Smooth muscle cell (in vitro differentiated cells): ENCODE measurements at regions not wholly inside any gene's neighbourhood (a gene's known extent, or its start where the extent isn't known, plus 50 kb on each side); places are given as distances from the start of the nearest gene placed in this dataset.

ENCODE experiments used
- DNase-seq: peaks from one replicate; lab custom pipeline; 2025; ENCODE audit not compliant: unreplicated experiment; lab: John Stamatoyannopoulos, UW
- H2AFZ ChIP-seq: fragments of 200-600 bp; sonication (generic); 2 replicates; pipeline ENCODE4 v1.6.0; 2016; ENCODE audit warnings: antibody characterized with exemption, low read depth, mild to moderate bottlenecking
- H3F3A ChIP-seq: fragments of 200-600 bp; sonication (generic); 2 replicates; pipeline ENCODE4 v1.6.0; 2017; ENCODE audit warnings: antibody characterized with exemption, low read depth
- H3K27ac ChIP-seq: fragments of 200-600 bp; sonication (generic); 2 replicates; pipeline ENCODE4 v1.5.1; 2016; ENCODE audit warnings: low read depth, mild to moderate bottlenecking
- H3K27me3 ChIP-seq: fragments of 200-600 bp; sonication (generic); 2 replicates; pipeline ENCODE4 v1.6.1; 2016; ENCODE audit warnings: low read depth, mild to moderate bottlenecking
- H3K36me3 ChIP-seq: fragments of 200-600 bp; sonication (generic); 2 replicates; pipeline ENCODE4 v1.5.1; 2016; ENCODE audit warnings: low read depth
- H3K4me1 ChIP-seq: fragments of 200-600 bp; sonication (generic); 2 replicates; pipeline ENCODE4 v1.5.1; 2016; ENCODE audit warnings: low read depth
- H3K4me2 ChIP-seq: fragments of 200-600 bp; sonication (generic); 2 replicates; pipeline ENCODE4 v1.6.0; 2016; ENCODE audit warnings: mild to moderate bottlenecking
- H3K4me3 ChIP-seq: fragments of 200-600 bp; sonication (generic); 2 replicates; pipeline ENCODE4 v1.5.1; 2016; ENCODE audit warnings: mild to moderate bottlenecking
- H3K79me2 ChIP-seq: fragments of 200-600 bp; sonication (generic); 2 replicates; pipeline ENCODE4 v1.6.0; 2016; ENCODE audit warnings: low read depth, mild to moderate bottlenecking
- H3K9ac ChIP-seq: fragments of 200-600 bp; sonication (generic); 2 replicates; pipeline ENCODE4 v1.6.0; 2016; ENCODE audit warnings: low read depth
- H3K9me3 ChIP-seq: fragments of 200-600 bp; sonication (generic); replicated peaks from 2 replicates; pipeline ENCODE4 v1.5.1; 2016; ENCODE audit warnings: low read depth
- H4K20me1 ChIP-seq: fragments of 200-600 bp; sonication (generic); 2 replicates; pipeline ENCODE4 v1.6.0; 2016; ENCODE audit warnings: low read depth
- CTCF ChIP-seq: fragments of 200-600 bp; sonication (generic); IDR thresholded peaks from 2 replicates; pipeline ENCODE4 v1.5.1; 2017; ENCODE audit warnings: borderline replicate concordance, mild to moderate bottlenecking, antibody characterized with exemption; ENCODE audit not compliant: insufficient read depth, poor library complexity, severe bottlenecking
- WGBS: methylation state at CpG from one replicate; pipeline ENCODE4 v1.1.7; 2016; ENCODE audit warnings: low lambda C conversion rate; 5-methylcytosine and 5-hydroxymethylcytosine counted together

GRCh38 chr2:122238006-122238559 is 482.6 kb downstream of the TSN start:
- H3K9me3 ChIP-seq: no peaks in the 10 kb centered on the region
- H3K79me2 ChIP-seq: no peaks in the 10 kb centered on the region
- DNase-seq: no peak
- no peak overlapping the region for H3K9ac ChIP-seq
- no peak overlapping the region for H3K4me3 ChIP-seq
- H3K27ac ChIP-seq: no peak overlapping the region
- H3K36me3 ChIP-seq: no peaks in the 10 kb centered on the region
- 88% methylated on average over 10 of the region's 10 CpGs for WGBS
- no peak overlapping the region for H3K4me2 ChIP-seq
- TF ChIP-seq CTCF: no peak
- H2AFZ ChIP-seq: no peak overlapping the region
- no peaks in the 10 kb centered on the region for H4K20me1 ChIP-seq
- no peaks in the 10 kb centered on the region for H3F3A ChIP-seq
- H3K4me1 ChIP-seq: no peaks in the 10 kb centered on the region
- peaks cover 8% of the 10 kb centered on the region for H3K27me3 ChIP-seq

DNA sequence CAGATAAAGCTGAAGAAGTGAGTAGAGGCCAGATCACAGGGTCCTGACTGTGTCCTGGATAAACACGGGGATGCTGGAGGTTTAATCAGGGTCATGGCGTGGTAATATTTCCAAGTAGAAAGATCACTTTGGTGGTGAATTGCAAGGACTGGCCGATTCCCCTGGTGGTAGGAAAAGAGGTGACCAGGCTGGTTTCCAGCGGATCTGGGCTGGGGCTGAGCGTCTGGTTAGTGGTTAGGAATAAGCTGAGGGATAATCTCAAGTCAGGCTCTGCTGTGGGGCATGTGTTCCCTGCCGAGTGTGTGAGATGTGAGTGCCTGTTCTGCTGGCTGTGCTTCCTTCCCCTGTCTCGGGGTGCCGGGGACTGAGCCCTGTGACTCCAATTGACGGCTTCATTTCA is 484.0 kb downstream of the TSN start:
- Histone ChIP-seq H3F3A (no peaks in the 10 kb centered on the region), H3K4me1 (no peaks in the 10 kb centered on the region), H3K4me3 (no peak overlapping the region), H3K9me3 (no peaks in the 10 kb centered on the region), H4K20me1 (no peaks in the 10 kb centered on the region), H3K36me3 (no peaks in the 10 kb centered on the region), H3K79me2 (no peaks in the 10 kb centered on the region), H3K4me2 (no peak overlapping the region), H3K27ac (no peak overlapping the region), H3K9ac (no peak overlapping the region), H2AFZ (no peak overlapping the region), H3K27me3 (peaks cover 8% of the 10 kb centered on the region)
- peak; percentile 13 for TF ChIP-seq CTCF
- WGBS: 59% methylated on average over 9 of the region's 9 CpGs
- no peak for DNase-seq

- no peaks in the 10 kb centered on the region for H3F3A ChIP-seq
Observed at GRCh38 chr2:122244598-122245229, 489.3 kb downstream of the TSN start.

More at GRCh38 chr2:122244598-122245229, 489.3 kb downstream of the TSN start:
- no peak overlapping the region for H3K4me3 ChIP-seq
- WGBS: 88% methylated on average over 3 of the region's 3 CpGs
- TF ChIP-seq CTCF: no peak
- H3K79me2 ChIP-seq: no peaks in the 10 kb centered on the region
- H3K9ac ChIP-seq: no peak overlapping the region
- no peaks in the 10 kb centered on the region for H3K9me3 ChIP-seq
- H3K4me2 ChIP-seq: no peak overlapping the region
- H4K20me1 ChIP-seq: no peaks in the 10 kb centered on the region
- DNase-seq: no peak
- H3K27me3 ChIP-seq: peaks cover 19% of the 10 kb centered on the region
- H3K4me1 ChIP-seq: no peaks in the 10 kb centered on the region
- no peaks in the 10 kb centered on the region for H3K36me3 ChIP-seq
- no peak overlapping the region for H3K27ac ChIP-seq
- no peak overlapping the region for H2AFZ ChIP-seq
